NCI-H69 (cell line): ENCODE measurements at regions not wholly inside any gene's neighbourhood (a gene's known extent, or its start where the extent isn't known, plus 50 kb on each side); places are given as distances from the start of the nearest gene placed in this dataset.
A peak's percentile ranks its signal among the peaks of the same experiment; 100 is the strongest.
"Not testable (repeated sequence)": the region's sequence is repeated elsewhere in the genome, so short reads cannot be mapped to it uniquely, and the experiment has no call there.

Experiments used
- DNase-seq: peaks from one replicate; lab custom pipeline; 2025; lab: John Stamatoyannopoulos, UW

- DNase-seq, result peak; percentile 15
Measured at GRCh38 chr13:30816736-30817135, 81.4 kb downstream of the ALOX5AP start.

- no peak for DNase-seq
Measured at GRCh38 chr13:30818323-30818960, 83.1 kb downstream of the ALOX5AP start.

- DNase-seq, result no peak
Measured at GRCh38 chr13:30819136-30819888, 84.0 kb downstream of the ALOX5AP start.

- no peak for DNase-seq
Measured at GRCh38 chr13:30821421-30821820, 84.7 kb upstream of the MEDAG start.

- DNase-seq, result peak; percentile 52
Measured at GRCh38 chr13:30824651-30825050, 81.4 kb upstream of the MEDAG start.

GRCh38 chr13:30826911-30827577 is 79.0 kb upstream of the MEDAG start:
- DNase-seq, result no peak

- DNase-seq, result no peak
Measured at GRCh38 chr13:30827578-30827925, 78.5 kb upstream of the MEDAG start.

GRCh38 chr13:30829145-30829832 is 76.8 kb upstream of the MEDAG start:
- DNase-seq, result peak; percentile 13

GRCh38 chr13:30829833-30830637 is 76.0 kb upstream of the MEDAG start:
- peak; percentile 9 for DNase-seq

GRCh38 chr13:30830638-30830965 is 75.5 kb upstream of the MEDAG start:
- DNase-seq, result peak; percentile 8

- no peak for DNase-seq
Measured at GRCh38 chr13:30831515-30831914, 74.6 kb upstream of the MEDAG start.

GRCh38 chr13:30832377-30832776 is 73.7 kb upstream of the MEDAG start:
- DNase-seq, result no peak

- peak; percentile 97 for DNase-seq
Measured at GRCh38 chr13:30832845-30833332, 73.2 kb upstream of the MEDAG start.

- peak; percentile 11 for DNase-seq
Measured at GRCh38 chr13:30835442-30835841, 70.6 kb upstream of the MEDAG start.

GRCh38 chr13:30837227-30838159 is 68.6 kb upstream of the MEDAG start:
- DNase-seq, result no peak

GRCh38 chr13:30839636-30840035 is 66.4 kb upstream of the MEDAG start:
- not testable (repeated sequence) for DNase-seq

- DNase-seq, result no peak
Measured at GRCh38 chr13:30840515-30840914, 65.6 kb upstream of the MEDAG start.

GRCh38 chr13:30841154-30841553 is 64.9 kb upstream of the MEDAG start:
- DNase-seq, result no peak

- no peak for DNase-seq
Measured at GRCh38 chr13:30843548-30843947, 62.5 kb upstream of the MEDAG start.

- DNase-seq, result no peak
Measured at GRCh38 chr13:30844548-30845296, 61.3 kb upstream of the MEDAG start.
